ENCODE measurements at regions not wholly inside any gene's neighbourhood (a gene's known extent, or its start where the extent isn't known, plus 50 kb on each side); places are given as distances from the start of the nearest gene placed in this dataset.

GRCh38 chr5:58228896-58229295 lies 231.0 kb downstream of the PLK2 start:
- TF ChIP-seq CTCF (IDR thresholded peaks at IDR 0.05) (no peak), EZH2 (IDR thresholded peaks at IDR 0.05) (no peak), EZH2phosphoT487 (IDR thresholded peaks at IDR 0.05) (no peak)
